Neural progenitor cell (in vitro differentiated cells): ENCODE measurements at regions not wholly inside any gene's neighbourhood (a gene's known extent, or its start where the extent isn't known, plus 50 kb on each side); places are given as distances from the start of the nearest gene placed in this dataset.

Experiments
- EZH2 ChIP-seq: fragments of 200-600 bp; sonication (generic); IDR thresholded peaks from 2 replicates; pipeline ENCODE4 v1.6.1; 2017; ENCODE audit warnings: antibody characterized with exemption, mild to moderate bottlenecking, moderate library complexity
- TF ChIP-seq, protein P1 (sequence below): fragments of 200-600 bp; sonication (generic); IDR thresholded peaks from 2 replicates; pipeline ENCODE4 v1.5.1; 2017; ENCODE audit warnings: antibody characterized with exemption, mild to moderate bottlenecking

GRCh38 chr16:73233846-73234424 is 186.0 kb upstream of the ZFHX3 start:
- TF ChIP-seq, protein P1, sequence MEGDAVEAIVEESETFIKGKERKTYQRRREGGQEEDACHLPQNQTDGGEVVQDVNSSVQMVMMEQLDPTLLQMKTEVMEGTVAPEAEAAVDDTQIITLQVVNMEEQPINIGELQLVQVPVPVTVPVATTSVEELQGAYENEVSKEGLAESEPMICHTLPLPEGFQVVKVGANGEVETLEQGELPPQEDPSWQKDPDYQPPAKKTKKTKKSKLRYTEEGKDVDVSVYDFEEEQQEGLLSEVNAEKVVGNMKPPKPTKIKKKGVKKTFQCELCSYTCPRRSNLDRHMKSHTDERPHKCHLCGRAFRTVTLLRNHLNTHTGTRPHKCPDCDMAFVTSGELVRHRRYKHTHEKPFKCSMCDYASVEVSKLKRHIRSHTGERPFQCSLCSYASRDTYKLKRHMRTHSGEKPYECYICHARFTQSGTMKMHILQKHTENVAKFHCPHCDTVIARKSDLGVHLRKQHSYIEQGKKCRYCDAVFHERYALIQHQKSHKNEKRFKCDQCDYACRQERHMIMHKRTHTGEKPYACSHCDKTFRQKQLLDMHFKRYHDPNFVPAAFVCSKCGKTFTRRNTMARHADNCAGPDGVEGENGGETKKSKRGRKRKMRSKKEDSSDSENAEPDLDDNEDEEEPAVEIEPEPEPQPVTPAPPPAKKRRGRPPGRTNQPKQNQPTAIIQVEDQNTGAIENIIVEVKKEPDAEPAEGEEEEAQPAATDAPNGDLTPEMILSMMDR, result no peak
- no peak for TF ChIP-seq EZH2
